Left colon (tissue), 2 donors: ENCODE measurements at regions not wholly inside any gene's neighbourhood (a gene's known extent, or its start where the extent isn't known, plus 50 kb on each side); places are given as distances from the start of the nearest gene placed in this dataset.
A peak's percentile ranks its signal among the peaks of the same experiment; 100 is the strongest.

Experiments used
- ATAC-seq: fragments of 200-7000 bp; cut with Tn5 transposase; one replicate; pipeline ENCODE4 v1.9.1; 2020; ENCODE audit warnings: mild to moderate bottlenecking, moderate library complexity
- DNase-seq, 2 donors: peaks; one replicate each; pipeline ENCODE4 v3.0.0-alpha.2; 2020
- intact Hi-C, 2 donors: fragments of 100-400 bp; cut with DNase I in 1 of 2; cut with micrococcal nuclease in 1 of 2; formaldehyde crosslinking; loops; one replicate each; pipeline versions ENCODE4 v1.11.2 to v1.14.0; 2022; cut with DNase I, micrococcal nuclease
- donor health status: DM: no; HTN: no; CAD: no.
- donor health status: DM: yes; HTN: yes; CAD: no.

- intact Hi-C loops = no loop called here
- DNase-seq (peak in 1 of 2 donors; percentile 15), ATAC-seq (no peak)
Observed at GRCh38 chr6:139777202-139777970, 402.9 kb upstream of the CITED2 start.

GRCh38 chr6:139776041-139776440 is 401.6 kb upstream of the CITED2 start:
- DNase-seq = peak in 1 of 2 donors; percentile 27
- ATAC-seq = peak; percentile 92
- intact Hi-C loops = no loop called here

GRCh38 chr6:139768196-139768595 is 393.7 kb upstream of the CITED2 start:
- DNase-seq (no peak), ATAC-seq (no peak)
- intact Hi-C loops = no loop called here

GRCh38 chr6:139766796-139767195 is 392.3 kb upstream of the CITED2 start:
- ATAC-seq (no peak), DNase-seq (no peak)
- intact Hi-C loops = no loop called here

GRCh38 chr6:139765825-139766285 is 391.4 kb upstream of the CITED2 start:
- ATAC-seq = peak; percentile 52
- no peak for DNase-seq
- intact Hi-C loops = no loop called here

- intact Hi-C loops = no loop called here
Observed at GRCh38 chr6:139764498-139764986, 390.1 kb upstream of the CITED2 start.

GRCh38 chr6:139763468-139764210 is 389.2 kb upstream of the CITED2 start:
- intact Hi-C loops = no loop called here
- ATAC-seq = no peak

More at GRCh38 chr6:139764498-139764986, 390.1 kb upstream of the CITED2 start:
- ATAC-seq (peak; percentile 41), DNase-seq (no peak)

GRCh38 chr6:139762587-139763031 is 388.2 kb upstream of the CITED2 start:
- intact Hi-C loops = no loop called here
- ATAC-seq (no peak), DNase-seq (no peak)

More at GRCh38 chr6:139763468-139764210, 389.2 kb upstream of the CITED2 start:
- DNase-seq = no peak

GRCh38 chr6:139760128-139760527 is 385.7 kb upstream of the CITED2 start:
- intact Hi-C loops = no loop called here
- no peak for DNase-seq
- ATAC-seq = no peak

- ATAC-seq (no peak), DNase-seq (no peak)
- intact Hi-C loops = no loop called here
Observed at GRCh38 chr6:139759086-139759485, 384.6 kb upstream of the CITED2 start.

GRCh38 chr6:139758209-139758611 is 383.8 kb upstream of the CITED2 start:
- intact Hi-C loops = no loop called here
- DNase-seq (no peak), ATAC-seq (no peak)

GRCh38 chr6:139757784-139758183 is 383.3 kb upstream of the CITED2 start:
- intact Hi-C loops = no loop called here
- ATAC-seq = no peak
- DNase-seq = no peak

- DNase-seq (no peak), ATAC-seq (no peak)
- intact Hi-C loops = no loop called here
Observed at GRCh38 chr6:139756381-139756780, 381.9 kb upstream of the CITED2 start.

GRCh38 chr6:139754898-139755775 is 380.7 kb upstream of the CITED2 start:
- intact Hi-C loops = no loop called here
- no peak for ATAC-seq
- no peak for DNase-seq

- DNase-seq (no peak), ATAC-seq (no peak)
- intact Hi-C loops = no loop called here
Observed at GRCh38 chr6:139753198-139753861, 378.9 kb upstream of the CITED2 start.

- ATAC-seq (no peak), DNase-seq (no peak)
- intact Hi-C loops = no loop called here
Observed at GRCh38 chr6:139752086-139752485, 377.6 kb upstream of the CITED2 start.

GRCh38 chr6:139751179-139751578 is 376.7 kb upstream of the CITED2 start:
- DNase-seq (no peak), ATAC-seq (no peak)
- intact Hi-C loops = no loop called here

- peak; percentile 94 for ATAC-seq
- intact Hi-C loops = no loop called here
- peak in 1 of 2 donors; percentile 36 for DNase-seq
Observed at GRCh38 chr6:139748353-139749146, 374.1 kb upstream of the CITED2 start.
